ENCODE measurements at regions not wholly inside any gene's neighbourhood (a gene's known extent, or its start where the extent isn't known, plus 50 kb on each side); places are given as distances from the start of the nearest gene placed in this dataset.

DNA sequence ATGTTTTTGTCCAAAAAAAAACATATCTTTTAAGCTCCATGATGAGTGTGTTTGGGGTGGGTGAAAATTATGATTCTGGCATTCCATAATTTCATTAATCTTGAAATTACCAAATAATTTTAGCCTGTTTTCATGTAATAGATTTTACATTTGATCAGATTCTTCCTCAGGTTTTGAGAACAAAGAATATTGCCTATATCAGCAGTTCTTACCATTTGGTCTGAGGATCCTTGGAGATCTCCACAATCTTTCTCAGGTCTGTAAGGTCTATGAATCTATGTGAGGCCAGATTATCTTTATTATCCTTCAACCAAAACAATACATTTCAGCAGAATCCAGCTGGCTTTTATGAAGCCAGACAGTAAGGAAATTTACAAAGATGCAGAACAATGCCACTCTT, 373.3 kb upstream of the E2F7 start:
- no peak for TF ChIP-seq SUZ12 (IDR thresholded peaks at IDR 0.05; ENCODE audit: extremely low read depth, insufficient read depth, insufficient read length)
- no peak for TF ChIP-seq ZNF274 (IDR thresholded peaks at IDR 0.05; ENCODE audit: low read depth, low read length)
- no peak for TF ChIP-seq YY1 (IDR thresholded peaks at IDR 0.05; ENCODE audit: insufficient read depth, insufficient read length)

All from NT2/D1 (cell line).